DMS53 (cell line): ENCODE measurements at regions not wholly inside any gene's neighbourhood (a gene's known extent, or its start where the extent isn't known, plus 50 kb on each side); places are given as distances from the start of the nearest gene placed in this dataset.

Experiments used
- DNase-seq: peaks from one replicate; lab custom pipeline; 2025; lab: John Stamatoyannopoulos, UW

DNA sequence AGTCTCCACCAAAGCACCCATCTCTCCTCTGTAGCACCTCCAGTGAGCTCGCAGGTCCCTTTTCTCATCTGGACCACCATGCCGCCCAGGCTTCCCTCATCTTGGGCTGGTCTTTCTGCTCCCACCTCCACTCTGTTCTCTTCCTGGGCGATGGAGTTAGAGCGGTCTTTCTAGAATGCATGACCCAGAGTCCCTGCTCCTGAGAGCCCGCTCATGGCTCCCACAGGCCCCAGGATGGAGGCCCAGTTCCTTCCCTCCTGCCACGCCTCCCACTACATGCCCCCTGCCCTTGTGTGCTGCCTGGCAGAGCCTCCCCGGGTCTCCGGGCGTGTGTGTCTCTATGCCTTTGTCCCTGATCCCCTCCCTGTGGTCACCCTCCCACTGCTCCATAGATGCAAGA lies 100.7 kb upstream of the RTL1 start:
- DNase-seq, result no peak

DNA sequence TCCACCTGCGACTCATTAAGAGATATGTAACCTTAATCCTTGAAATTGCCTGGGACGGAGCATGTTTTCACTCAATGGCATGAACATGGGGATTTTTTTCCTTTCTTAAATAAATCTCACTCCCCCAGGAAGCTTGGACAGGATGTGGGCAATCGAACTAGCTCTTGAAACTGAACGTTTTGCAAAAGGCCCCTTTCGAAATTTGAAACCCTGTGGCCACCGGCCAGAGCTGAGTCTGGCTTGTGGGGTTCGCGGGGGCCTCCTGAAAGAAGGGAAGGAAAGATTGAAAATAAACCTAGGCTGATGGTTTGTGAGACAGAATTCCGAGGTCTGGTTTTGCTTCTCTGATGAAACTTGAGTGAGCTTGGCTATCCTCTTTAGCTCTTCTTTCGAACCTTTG lies 101.4 kb upstream of the RTL1 start:
- no peak for DNase-seq

GRCh38 chr14:101005447-101005846 lies 101.9 kb upstream of the RTL1 start:
- DNase-seq, result no peak

DNA sequence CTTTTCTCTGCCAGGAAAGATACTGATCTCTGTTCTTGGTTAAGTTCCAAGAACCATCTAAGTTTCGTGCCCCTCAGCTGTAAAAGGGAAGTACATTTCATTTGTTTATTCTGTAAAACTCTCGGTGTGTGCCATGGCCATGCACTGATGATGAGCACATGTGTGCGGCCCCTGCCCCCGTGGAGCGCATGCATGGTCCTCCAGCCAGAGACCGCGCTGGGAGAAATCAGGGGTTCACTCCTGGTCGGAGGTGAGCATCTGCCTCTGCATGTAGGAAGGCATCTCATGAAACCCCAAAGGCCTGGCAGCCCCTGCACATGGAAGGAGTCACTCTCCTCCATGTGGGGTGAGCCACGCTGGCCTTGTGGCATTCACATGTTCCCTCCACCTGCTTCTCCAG lies 102.5 kb upstream of the RTL1 start:
- no peak for DNase-seq

DNA sequence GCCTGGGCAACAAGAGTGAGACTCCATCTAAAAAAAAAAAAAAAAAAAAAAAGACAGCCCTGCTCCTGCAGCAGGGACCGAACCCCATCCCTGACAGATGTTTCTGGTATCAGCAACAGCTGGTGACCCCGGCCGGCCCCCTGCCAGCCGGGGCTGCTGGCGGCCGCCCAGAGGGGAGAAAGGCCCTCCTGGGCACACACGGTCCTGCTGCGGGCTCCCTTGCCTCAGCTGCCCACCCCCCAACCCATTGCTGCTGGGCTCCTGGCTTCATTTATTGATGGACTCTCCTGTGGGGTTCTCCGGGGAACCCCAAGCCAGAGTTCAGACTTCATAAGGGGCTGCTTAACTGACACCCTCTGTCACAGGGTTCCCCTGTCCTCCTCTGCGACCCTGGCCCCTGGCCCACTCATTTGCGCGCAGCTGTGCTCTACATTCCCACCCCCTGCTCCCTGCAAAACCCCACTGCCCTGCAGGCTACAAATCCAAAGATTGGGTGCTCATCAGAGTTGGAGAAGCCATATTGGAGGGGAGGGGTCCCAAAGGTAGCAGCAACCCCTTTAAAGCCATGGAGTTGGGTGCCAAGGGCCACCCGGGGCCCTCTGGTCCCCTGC lies 103.6 kb upstream of the RTL1 start:
- DNase-seq, result no peak

DNA sequence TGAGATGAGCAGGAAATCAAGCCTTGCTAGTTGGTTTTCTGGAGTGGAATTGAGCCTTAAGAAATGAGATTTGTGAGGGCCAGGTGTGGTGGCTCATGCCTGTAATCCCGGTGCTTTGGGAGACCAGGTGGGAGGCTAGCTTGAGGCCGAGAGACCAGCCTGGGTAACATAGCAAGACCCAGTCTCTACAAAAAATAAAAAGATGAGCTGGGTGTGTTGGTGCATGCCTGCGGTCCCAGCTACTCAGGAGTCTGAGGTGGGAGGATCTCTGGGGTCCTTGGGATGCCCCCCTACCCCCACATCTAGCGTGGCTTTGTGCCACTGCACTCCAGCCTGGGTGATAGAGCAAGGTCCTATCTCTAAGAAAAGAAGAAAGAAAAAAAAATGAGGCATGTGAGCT lies 104.2 kb upstream of the RTL1 start:
- DNase-seq, result no peak

DNA sequence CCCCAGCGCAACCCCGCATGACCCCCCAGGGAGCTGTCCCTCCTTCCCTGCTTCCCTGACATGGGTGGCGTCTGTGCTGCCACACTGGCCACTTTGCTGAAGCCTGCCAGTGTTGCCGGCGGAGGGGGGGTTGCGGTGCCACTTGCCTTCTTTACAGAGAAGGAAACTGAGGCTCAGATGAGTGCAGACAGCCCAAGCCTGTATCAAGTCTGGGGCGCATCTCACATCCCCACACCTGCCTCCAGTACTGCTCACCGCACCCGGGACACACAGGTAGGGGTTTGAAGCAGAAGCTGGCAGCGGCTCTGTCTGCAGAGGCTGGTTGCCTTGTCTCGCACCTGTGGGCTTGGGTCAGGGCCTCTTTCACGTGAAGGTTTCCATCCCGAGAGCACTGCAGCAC lies 104.7 kb upstream of the RTL1 start:
- no peak for DNase-seq

GRCh38 chr14:101008631-101009336 lies 105.3 kb upstream of the RTL1 start:
- DNase-seq, result no peak

- no peak for DNase-seq
Observed at GRCh38 chr14:101009531-101009930, 106.0 kb upstream of the RTL1 start.

- no peak for DNase-seq
Observed at GRCh38 chr14:101010293-101010692, 106.8 kb upstream of the RTL1 start.

DNA sequence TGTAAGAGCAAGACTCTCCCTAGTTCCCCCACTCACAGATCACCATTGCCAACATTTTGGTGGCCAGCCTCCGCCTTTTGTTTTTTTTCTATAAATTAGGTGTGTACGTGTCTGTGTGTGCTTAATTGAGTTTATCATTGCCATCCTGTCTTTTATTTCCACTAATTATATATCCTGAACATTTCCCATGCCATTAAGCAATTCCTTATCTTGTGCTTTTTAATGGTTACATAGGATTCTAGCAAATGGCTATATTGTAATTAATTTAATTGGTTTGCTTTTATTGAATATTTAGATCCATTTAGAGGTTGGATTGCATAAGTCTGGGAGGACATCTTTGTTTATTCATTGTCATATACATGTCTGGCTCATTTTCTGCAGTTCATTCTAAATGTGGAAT lies 107.3 kb upstream of the RTL1 start:
- DNase-seq, result no peak

DNA sequence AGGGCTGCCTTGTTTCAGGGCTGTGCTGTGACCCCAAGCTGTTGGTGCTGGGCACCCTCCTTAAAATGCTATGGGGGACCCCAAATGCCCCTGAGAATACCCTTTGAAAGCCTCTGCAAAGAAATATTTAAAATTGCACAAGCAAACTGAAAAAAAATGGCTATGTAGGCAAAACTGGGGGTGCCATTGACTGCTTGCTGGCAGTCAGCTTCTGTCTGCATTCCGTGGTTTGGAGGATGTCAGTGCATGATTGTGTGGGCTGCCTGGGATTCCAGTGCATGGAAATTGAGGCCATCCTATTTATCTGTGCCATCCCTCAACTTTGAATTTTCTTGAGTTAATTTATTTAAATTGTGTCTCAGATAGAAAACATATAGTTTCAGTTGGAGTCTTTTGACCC lies 113.7 kb upstream of the RTL1 start:
- no peak for DNase-seq

DNA sequence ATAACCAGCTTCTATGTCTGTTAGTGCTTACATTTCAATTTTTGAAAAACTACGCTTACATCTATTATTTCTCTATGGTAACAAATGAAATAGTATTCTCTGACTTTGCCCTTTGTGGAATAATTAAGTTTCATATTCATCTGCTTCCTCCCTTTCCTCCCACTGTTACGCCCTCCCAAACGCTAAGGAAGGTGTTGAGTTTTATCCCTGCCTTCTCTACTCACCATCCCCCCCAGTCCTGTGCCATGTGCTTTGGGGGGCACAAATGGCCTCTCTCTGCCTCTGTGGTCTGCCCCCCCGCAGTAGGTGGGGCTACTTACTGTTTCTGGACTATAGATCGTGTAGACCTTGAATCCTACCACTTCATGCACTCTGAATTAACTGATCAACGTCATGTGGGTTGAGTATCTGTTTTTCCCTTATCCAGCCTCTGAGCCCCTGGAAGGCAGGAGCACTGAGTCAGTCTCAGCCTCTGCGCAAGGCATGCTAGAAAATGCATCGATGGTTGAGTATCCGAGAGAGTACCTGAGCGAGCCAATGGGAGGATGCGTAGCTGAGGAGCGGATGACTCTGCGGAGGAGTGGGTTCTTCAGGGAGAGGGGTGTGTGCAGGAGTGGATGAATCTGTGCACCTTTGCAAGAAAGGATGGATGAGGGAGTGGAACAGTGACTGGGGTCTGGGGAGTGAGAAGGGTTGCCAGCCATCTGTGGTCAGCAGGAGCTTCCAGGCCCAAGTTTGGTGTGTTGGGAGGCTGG lies 114.5 kb upstream of the RTL1 start:
- DNase-seq, result no peak

DNA sequence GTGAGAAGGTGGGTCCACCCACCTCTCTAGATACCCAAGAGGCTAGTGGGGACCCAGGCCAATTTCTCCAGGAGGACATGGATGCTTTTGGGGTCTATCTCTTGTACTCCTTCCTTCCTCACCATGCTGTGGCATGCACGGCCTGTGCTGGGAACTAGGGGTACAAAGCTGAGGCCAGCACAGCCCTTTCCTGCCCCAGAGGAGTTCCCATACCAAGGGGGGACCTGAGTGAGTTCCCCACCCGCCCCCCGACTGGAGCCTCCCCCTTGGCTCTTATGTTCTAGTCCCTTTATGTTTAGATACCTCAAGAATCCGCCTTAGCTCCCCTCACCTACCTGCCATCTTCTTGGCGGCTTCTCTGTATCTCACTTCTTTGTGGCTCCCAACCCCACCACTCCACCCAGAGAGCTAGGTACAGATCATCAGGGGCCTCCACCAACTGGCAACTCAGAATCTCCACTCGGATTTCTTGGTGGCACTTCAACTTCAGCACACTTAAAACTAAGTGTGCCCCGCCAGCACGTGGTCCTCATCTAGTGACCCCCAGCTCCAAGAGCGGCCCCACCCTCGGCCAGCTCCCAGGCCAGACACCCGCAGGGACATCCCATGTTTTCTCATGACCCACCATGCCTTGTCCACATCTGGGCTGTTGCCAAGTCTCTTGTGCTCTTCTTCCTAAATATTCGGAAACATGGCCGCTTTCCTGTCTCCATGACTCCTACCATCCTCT lies 115.2 kb upstream of the RTL1 start:
- DNase-seq, result no peak

GRCh38 chr14:101019541-101019940 lies 116.0 kb upstream of the RTL1 start:
- DNase-seq, result no peak

DNA sequence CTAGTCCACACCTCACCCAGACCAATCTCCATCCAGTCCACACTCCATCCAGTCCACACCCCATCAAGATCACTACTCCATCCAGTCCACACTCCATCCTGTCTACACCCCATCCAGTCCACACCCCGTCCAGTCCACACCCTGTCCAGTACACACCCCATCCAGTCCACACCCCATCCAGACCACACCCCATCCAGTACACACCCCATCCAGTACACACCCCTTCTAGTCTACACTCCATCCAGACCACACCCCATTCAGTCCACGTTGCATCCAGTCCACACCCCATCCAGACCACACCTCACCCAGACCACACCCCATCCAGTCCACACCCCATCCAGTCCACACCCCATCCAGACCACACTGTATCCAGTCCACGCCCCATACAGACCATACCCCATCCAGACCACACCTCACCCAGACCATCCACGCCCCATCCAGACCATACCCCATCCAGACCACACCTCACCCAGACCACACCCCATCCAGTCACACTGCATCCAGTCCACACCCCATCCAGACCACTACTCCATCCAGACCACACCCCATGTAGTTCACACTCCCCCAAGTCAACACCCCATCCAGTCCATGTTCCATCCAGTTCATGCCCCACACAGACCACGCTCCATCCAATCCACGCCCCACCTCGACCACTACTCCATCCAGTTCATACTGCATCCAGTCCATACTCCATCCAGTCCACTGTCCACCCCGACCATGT lies 116.6 kb upstream of the RTL1 start:
- DNase-seq, result no peak

DNA sequence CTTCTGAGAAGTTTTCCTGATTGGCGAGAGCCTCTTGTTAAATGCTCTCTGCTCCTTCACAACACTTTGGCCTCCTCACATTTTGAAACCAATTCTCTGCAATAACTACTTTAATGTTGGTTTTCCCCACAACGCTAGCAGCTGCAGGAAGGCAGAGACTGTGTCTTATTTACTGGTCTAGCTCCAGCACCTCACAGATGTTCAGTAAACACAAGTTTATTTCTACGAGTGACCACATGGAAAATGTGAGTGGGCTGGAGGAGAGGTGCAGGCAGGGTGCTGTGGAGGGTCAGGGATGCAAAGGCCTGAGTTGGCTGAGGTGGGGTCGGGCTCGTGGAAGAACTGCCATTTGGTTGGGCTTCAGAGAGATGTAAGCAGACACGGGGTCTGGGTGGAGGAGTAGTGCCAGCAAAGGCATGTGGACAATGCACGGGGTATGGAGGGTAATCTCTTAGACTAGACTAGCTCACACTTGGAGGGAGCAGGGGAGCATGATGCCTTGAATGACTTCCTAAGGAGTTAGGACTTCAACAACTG lies 117.4 kb upstream of the RTL1 start:
- DNase-seq, result no peak

GRCh38 chr14:101022121-101022520 lies 118.6 kb upstream of the RTL1 start:
- no peak for DNase-seq

GRCh38 chr14:101022916-101023435 lies 119.5 kb upstream of the RTL1 start:
- no peak for DNase-seq

DNA sequence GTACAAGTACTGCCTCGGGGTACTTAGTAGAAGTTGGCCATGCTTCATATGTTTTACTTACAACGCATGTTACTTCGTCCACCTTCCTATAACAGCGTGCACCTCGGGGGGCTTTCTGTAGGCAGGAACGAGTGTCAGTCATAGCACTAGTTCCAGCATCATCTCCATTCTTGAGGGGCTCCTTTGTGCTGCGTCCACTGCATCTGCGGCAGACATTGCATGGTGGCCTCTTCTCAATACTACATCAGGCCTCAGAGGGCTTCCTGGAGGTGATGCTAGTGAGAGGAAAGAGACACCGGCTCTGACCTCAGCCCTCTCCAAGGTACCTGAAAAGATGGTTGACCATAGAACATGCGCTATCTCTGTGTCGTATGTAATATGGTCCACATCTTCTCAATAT lies 121.2 kb upstream of the RTL1 start:
- DNase-seq, result no peak

- DNase-seq, result no peak
Observed at GRCh38 chr14:101025131-101025530, 121.6 kb upstream of the RTL1 start.

DNA sequence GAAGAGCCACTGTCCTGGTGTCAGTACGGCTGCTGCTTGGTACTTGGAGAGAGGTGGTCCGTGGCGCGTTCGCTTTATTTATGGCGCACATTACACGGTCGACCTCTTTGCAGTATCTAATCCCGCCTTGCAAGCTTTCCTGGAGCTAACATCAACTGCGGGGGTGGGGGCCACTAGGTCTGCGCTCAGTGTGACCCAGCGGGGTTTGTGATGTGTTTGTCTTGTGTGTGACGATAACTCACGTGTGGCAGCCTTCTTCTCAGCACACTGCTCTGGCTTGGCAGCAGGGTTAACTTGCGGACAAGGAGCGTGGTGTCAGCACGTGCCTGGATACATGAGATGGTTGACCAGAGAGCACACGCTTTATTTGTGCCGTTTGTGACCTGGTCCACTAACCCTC lies 122.2 kb upstream of the RTL1 start:
- no peak for DNase-seq
